ENCODE measurements at regions not wholly inside any gene's neighbourhood (a gene's known extent, or its start where the extent isn't known, plus 50 kb on each side); places are given as distances from the start of the nearest gene placed in this dataset.

- TF ChIP-seq CTCF (IDR thresholded peaks at IDR 0.05; ENCODE audit: insufficient read depth, low read length, poor library complexity, severe bottlenecking): no peak
- DNase-seq (ENCODE audit: extremely low read depth, insufficient read length): no peak
- H3K36me3 ChIP-seq (ENCODE audit: control insufficient read depth, insufficient read depth, low read length): no peaks in the 10 kb centered on the region
- no peaks in the 10 kb centered on the region for H3K27me3 ChIP-seq (replicated peaks; ENCODE audit: control insufficient read depth, insufficient read depth, low read length)
- no peak overlapping the region for H3K4me3 ChIP-seq (replicated peaks; ENCODE audit: low read depth, low read length)
These were observed 494.1 kb downstream of the ZNF385D start for GRCh38 chr3:21256932-21257331.

GRCh38 chr3:21238661-21239060 lies 512.3 kb downstream of the ZNF385D start:
- H3K27me3 ChIP-seq (replicated peaks; ENCODE audit: control insufficient read depth, insufficient read depth, low read length): no peaks in the 10 kb centered on the region
- H3K4me3 ChIP-seq (replicated peaks; ENCODE audit: low read depth, low read length): no peak overlapping the region
- DNase-seq (ENCODE audit: extremely low read depth, insufficient read length): no peak
- no peak for TF ChIP-seq CTCF (IDR thresholded peaks at IDR 0.05; ENCODE audit: insufficient read depth, low read length, poor library complexity, severe bottlenecking)
- no peaks in the 10 kb centered on the region for H3K36me3 ChIP-seq (ENCODE audit: control insufficient read depth, insufficient read depth, low read length)

- no peaks in the 10 kb centered on the region for H3K36me3 ChIP-seq (ENCODE audit: control insufficient read depth, insufficient read depth, low read length)
- no peak for TF ChIP-seq CTCF (IDR thresholded peaks at IDR 0.05; ENCODE audit: insufficient read depth, low read length, poor library complexity, severe bottlenecking)
- no peak for DNase-seq (ENCODE audit: extremely low read depth, insufficient read length)
- H3K27me3 ChIP-seq (replicated peaks; ENCODE audit: control insufficient read depth, insufficient read depth, low read length): no peaks in the 10 kb centered on the region
- no peak overlapping the region for H3K4me3 ChIP-seq (replicated peaks; ENCODE audit: low read depth, low read length)
These were observed 513.4 kb downstream of the ZNF385D start for GRCh38 chr3:21237638-21238037.

GRCh38 chr3:21235491-21235890 lies 515.5 kb downstream of the ZNF385D start:
- no peaks in the 10 kb centered on the region for H3K27me3 ChIP-seq (replicated peaks; ENCODE audit: control insufficient read depth, insufficient read depth, low read length)
- no peak for TF ChIP-seq CTCF (IDR thresholded peaks at IDR 0.05; ENCODE audit: insufficient read depth, low read length, poor library complexity, severe bottlenecking)
- DNase-seq (ENCODE audit: extremely low read depth, insufficient read length): no peak
- H3K36me3 ChIP-seq (ENCODE audit: control insufficient read depth, insufficient read depth, low read length): no peaks in the 10 kb centered on the region
- H3K4me3 ChIP-seq (replicated peaks; ENCODE audit: low read depth, low read length): no peak overlapping the region

GRCh38 chr3:21234933-21235332 lies 516.1 kb downstream of the ZNF385D start:
- Histone ChIP-seq H3K4me3 (replicated peaks; ENCODE audit: low read depth, low read length) (no peak overlapping the region), H3K36me3 (ENCODE audit: control insufficient read depth, insufficient read depth, low read length) (no peaks in the 10 kb centered on the region)
- TF ChIP-seq CTCF (IDR thresholded peaks at IDR 0.05; ENCODE audit: insufficient read depth, low read length, poor library complexity, severe bottlenecking): no peak

GRCh38 chr3:21229426-21230135 lies 521.4 kb downstream of the ZNF385D start:
- Histone ChIP-seq H3K4me3 (replicated peaks; ENCODE audit: low read depth, low read length) (no peak overlapping the region), H3K27me3 (replicated peaks; ENCODE audit: control insufficient read depth, insufficient read depth, low read length) (no peaks in the 10 kb centered on the region), H3K36me3 (ENCODE audit: control insufficient read depth, insufficient read depth, low read length) (no peaks in the 10 kb centered on the region)
- no peak for DNase-seq (ENCODE audit: extremely low read depth, insufficient read length)
- TF ChIP-seq CTCF (IDR thresholded peaks at IDR 0.05; ENCODE audit: insufficient read depth, low read length, poor library complexity, severe bottlenecking): no peak

More at GRCh38 chr3:21234933-21235332, 516.1 kb downstream of the ZNF385D start:
- no peak for DNase-seq (ENCODE audit: extremely low read depth, insufficient read length)
- H3K27me3 ChIP-seq (replicated peaks; ENCODE audit: control insufficient read depth, insufficient read depth, low read length): no peaks in the 10 kb centered on the region

Data from GM06990 (cell line).